A673 (cell line): ENCODE measurements at regions not wholly inside any gene's neighbourhood (a gene's known extent, or its start where the extent isn't known, plus 50 kb on each side); places are given as distances from the start of the nearest gene placed in this dataset.

Source experiments
- EZH2 ChIP-seq: fragments of 200-600 bp; sonication (generic); IDR thresholded peaks from 2 replicates; pipeline ENCODE4 v1.6.1; 2017; ENCODE audit warnings: borderline replicate concordance, low read depth, mild to moderate bottlenecking, mixed read lengths, antibody characterized with exemption, low read length; ENCODE audit not compliant: poor library complexity, severe bottlenecking
- TF ChIP-seq, protein P1 (sequence below): fragments of 300-800, 200-600 bp; sonication (generic); conservative IDR thresholded peaks from 2 replicates; pipeline ENCODE4 v1.5.1; 2017; ENCODE audit warnings: low read depth, mild to moderate bottlenecking, antibody characterized with exemption, low read length, moderate library complexity, mixed read lengths

DNA sequence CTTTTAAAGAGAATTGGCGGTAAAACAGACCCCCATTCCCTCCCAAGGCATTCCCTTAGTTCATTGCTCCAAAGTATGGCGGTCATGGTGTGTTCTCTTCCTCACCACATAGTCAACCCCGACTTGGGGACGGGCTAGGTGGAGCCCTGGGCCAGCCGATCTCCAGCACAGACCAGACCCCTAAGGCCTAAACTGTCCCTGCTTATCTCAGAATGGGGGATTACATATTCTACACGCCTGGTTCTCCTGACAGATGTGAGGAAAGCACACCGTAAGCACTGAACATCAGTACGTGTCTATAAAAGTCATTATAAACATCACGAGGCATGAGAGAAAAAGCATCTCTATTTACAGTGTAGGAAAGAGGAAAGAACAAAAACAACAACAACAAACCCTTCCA lies 244.5 kb upstream of the STT3B start:
- TF ChIP-seq, protein P1, sequence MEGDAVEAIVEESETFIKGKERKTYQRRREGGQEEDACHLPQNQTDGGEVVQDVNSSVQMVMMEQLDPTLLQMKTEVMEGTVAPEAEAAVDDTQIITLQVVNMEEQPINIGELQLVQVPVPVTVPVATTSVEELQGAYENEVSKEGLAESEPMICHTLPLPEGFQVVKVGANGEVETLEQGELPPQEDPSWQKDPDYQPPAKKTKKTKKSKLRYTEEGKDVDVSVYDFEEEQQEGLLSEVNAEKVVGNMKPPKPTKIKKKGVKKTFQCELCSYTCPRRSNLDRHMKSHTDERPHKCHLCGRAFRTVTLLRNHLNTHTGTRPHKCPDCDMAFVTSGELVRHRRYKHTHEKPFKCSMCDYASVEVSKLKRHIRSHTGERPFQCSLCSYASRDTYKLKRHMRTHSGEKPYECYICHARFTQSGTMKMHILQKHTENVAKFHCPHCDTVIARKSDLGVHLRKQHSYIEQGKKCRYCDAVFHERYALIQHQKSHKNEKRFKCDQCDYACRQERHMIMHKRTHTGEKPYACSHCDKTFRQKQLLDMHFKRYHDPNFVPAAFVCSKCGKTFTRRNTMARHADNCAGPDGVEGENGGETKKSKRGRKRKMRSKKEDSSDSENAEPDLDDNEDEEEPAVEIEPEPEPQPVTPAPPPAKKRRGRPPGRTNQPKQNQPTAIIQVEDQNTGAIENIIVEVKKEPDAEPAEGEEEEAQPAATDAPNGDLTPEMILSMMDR: no peak
- TF ChIP-seq EZH2: no peak
